Breast epithelium (tissue), 3 donors: ENCODE measurements at regions not wholly inside any gene's neighbourhood (a gene's known extent, or its start where the extent isn't known, plus 50 kb on each side); places are given as distances from the start of the nearest gene placed in this dataset.

Source experiments
- CTCF ChIP-seq, 3 donors: fragments of 450-650 bp; IDR thresholded peaks; one replicate each; pipeline ENCODE4 v1.5.1; 2016 to 2017; ENCODE audit warnings: antibody characterized with exemption in 3 of 3, mild to moderate bottlenecking in 3 of 3, moderate library complexity in 3 of 3
- POLR2A ChIP-seq: fragments of 450-650 bp; IDR thresholded peaks from one replicate; pipeline ENCODE4 v1.6.1; 2016; ENCODE audit warnings: antibody characterized with exemption, mild to moderate bottlenecking, moderate library complexity

DNA sequence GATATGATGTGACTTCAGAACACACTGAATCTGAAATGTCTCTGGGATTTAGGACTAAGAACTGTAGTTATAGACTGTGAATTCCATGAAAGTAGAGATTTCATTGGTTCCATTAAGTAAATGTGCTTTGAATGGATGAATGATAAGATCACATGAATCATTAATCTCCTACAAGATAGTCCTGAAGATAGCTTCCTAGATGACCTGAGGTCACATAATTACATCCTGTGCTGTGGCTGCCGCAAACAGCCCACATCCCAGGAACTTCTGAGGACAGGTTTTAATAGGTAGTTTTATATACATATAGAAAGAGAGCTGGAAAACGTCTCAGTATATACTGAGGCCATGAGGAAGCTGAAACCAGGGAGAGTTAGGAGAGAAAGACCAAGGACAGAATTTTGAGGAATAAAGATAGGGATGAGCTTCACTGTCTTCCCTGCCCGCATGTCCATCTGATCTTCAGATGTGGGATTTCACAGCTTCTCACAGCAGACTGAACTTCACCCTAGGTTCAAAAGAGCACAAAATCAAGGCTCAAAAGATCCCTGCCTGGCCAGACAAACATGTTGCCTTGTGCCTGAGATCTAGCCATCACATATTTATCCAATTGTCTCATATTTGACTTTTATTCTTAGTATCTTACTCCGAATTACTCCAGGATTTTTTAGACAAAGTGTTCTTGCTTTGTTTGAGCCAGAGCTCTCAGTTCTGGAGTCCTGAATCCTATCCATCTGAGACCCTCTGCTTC lies 188.2 kb downstream of the IRS1 start:
- no peak for TF ChIP-seq CTCF (IDR thresholded peaks at IDR 0.05)
- no peak for TF ChIP-seq POLR2A
